ENCODE measurements at regions not wholly inside any gene's neighbourhood (a gene's known extent, or its start where the extent isn't known, plus 50 kb on each side); places are given as distances from the start of the nearest gene placed in this dataset.

DNA sequence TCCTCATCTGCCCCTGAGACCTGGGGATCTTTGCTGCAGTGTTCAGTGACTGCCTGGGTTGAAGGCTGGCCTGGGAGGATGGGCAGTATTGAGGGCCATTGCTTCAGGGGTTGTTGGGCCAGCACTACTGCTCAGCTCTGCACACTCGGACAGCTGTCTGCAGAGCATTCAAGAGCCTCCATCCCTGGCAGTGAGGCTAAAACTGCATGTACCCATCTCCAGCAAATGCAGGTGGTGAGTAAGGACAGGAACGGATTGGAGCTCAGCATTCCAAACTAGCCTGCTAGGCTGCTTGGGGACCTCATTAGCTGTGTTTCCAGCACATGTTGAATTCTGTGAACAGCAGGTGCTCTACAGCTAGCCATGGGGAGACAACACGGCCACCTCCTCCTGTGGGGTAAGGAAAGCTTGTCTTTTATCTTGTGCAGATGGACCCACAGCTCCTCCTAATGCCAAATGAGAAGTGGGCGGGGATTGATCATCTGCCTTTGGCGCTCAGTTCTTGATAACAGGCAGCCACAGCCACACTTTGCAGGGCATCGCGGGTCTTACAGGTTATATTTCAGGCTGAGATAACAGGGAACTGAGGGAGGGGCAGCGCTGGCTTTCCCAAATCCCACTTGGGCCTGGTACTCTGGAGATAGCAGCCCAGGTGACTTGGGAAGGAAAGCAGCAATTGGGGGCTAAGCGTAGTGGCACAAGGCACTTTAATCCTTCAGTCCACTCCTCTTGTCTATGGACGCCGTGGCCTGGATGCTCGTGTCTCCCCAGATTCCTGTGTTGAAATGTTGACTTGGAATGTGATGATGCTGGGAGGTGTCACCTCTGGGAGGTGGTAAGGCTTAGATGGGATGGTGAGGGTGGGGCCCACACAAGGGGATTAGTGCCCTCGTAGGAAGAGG, 254.5 kb upstream of the B3GAT1 start:
- TF ChIP-seq, protein P1, sequence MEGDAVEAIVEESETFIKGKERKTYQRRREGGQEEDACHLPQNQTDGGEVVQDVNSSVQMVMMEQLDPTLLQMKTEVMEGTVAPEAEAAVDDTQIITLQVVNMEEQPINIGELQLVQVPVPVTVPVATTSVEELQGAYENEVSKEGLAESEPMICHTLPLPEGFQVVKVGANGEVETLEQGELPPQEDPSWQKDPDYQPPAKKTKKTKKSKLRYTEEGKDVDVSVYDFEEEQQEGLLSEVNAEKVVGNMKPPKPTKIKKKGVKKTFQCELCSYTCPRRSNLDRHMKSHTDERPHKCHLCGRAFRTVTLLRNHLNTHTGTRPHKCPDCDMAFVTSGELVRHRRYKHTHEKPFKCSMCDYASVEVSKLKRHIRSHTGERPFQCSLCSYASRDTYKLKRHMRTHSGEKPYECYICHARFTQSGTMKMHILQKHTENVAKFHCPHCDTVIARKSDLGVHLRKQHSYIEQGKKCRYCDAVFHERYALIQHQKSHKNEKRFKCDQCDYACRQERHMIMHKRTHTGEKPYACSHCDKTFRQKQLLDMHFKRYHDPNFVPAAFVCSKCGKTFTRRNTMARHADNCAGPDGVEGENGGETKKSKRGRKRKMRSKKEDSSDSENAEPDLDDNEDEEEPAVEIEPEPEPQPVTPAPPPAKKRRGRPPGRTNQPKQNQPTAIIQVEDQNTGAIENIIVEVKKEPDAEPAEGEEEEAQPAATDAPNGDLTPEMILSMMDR (conservative IDR thresholded peaks at IDR 0.05) = no peak
- TF ChIP-seq EZH2 (IDR thresholded peaks at IDR 0.05; ENCODE audit: low read depth) = no peak
